ENCODE measurements at regions not wholly inside any gene's neighbourhood (a gene's known extent, or its start where the extent isn't known, plus 50 kb on each side); places are given as distances from the start of the nearest gene placed in this dataset.

DNA sequence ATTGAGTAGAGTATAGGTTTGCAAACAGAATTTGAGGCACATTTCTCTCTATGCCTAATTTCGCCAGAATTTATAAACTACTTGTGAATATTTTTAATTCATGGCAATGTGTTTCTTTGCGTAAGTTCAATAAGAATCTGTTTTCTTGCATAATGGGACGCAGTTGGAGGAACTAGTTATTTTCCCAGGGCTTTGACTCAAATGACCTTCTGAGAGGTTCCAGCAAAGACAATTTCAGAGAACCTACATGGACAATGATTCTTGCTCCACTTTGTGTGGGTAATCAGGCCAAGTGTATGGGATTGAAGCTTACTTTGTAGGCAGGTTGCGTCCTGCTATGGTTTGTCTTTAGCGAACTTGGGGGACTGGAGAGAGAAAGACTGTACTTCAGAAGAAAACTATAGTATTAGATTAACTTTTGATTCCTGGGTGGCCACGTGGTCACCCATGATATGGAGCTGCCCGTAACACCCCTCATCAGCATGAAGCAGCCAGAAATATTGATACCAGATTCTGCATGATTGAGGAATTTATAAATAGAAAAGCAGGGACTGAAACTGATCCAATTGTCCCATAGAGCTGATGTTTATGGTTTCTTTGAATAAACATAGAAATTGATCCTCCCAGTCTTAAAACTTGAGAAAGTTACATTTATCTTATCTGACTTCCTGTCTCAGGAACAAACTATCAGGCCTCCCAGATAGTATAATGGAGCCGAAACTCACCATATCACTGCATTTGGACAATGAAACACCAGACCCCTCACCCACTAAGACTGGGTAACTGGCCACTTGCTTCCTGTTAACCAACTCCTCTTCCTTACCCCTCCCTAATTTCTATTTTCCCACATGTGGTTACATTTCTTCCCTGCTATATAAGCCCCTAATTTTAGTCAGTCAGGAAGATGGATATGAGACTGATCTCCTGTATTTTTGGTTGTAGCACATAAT lies 815.3 kb upstream of the HS6ST1 start:
- H3K4me1 ChIP-seq (ENCODE audit: control insufficient read depth, insufficient read depth, low read length): no peaks in the 10 kb centered on the region
- H3K9ac ChIP-seq (ENCODE audit: low read depth, low read length): no peak overlapping the region
- H3K27me3 ChIP-seq (ENCODE audit: control insufficient read depth, insufficient read depth, low read length): no peaks in the 10 kb centered on the region
- no peak overlapping the region for H3K4me3 ChIP-seq (ENCODE audit: low read depth, low read length)
- no peak overlapping the region for H3K27ac ChIP-seq (ENCODE audit: low read depth, low read length)
- no peaks in the 10 kb centered on the region for H3K36me3 ChIP-seq (ENCODE audit: control insufficient read depth, insufficient read depth, low read length)
- no peaks in the 10 kb centered on the region for H3K9me3 ChIP-seq (ENCODE audit: control insufficient read depth, insufficient read depth, low read length)

DNA sequence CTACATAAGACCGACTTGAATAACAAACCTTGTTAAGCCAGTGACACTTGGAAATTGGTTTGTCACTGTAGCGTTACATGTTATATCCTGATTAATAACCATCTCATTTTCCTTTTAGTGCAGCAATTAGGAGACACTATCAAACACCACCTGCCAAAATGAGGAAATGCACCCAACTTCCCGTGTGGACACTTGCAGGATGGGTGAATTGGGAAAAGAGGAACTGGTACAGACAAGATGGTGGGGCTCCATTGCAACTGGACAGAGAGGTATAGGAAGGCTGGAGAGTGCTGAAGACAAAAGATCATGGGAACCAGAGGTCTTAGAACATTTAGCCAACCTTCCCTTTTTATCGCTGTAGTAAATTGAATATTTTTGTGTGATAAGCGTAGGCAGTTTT lies 816.3 kb upstream of the HS6ST1 start:
- H3K9me3 ChIP-seq (ENCODE audit: control insufficient read depth, insufficient read depth, low read length): no peaks in the 10 kb centered on the region
- H3K9ac ChIP-seq (ENCODE audit: low read depth, low read length): no peak overlapping the region

DNA sequence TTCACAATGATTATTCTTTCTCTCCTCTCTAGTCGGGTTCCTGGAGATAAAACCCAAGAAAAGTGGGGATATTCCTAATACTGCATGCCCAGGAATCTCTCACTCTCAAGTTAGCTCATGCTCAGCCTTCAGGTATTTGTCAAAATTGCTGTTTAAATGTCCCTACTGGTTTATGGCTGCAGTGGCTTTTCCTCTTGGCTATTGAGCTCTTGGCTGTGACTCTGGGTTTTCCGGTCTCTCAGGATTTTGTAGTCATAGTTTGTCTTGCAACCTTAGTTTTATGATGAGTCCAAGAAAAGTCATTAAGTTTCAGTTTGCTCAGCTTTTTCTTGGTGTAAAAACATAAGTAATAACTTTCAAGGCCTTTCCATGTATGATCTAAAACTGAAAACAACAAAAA lies 820.7 kb upstream of the HS6ST1 start:
- no peaks in the 10 kb centered on the region; the same call in 1 of the 2 replicates for H3K9me3 ChIP-seq (ENCODE audit: control insufficient read depth, insufficient read depth, low read length)
- H3K27ac ChIP-seq (ENCODE audit: low read depth, low read length): no peak overlapping the region
- H3K36me3 ChIP-seq (ENCODE audit: control insufficient read depth, insufficient read depth, low read length): no peaks in the 10 kb centered on the region
- no peak overlapping the region for H3K4me3 ChIP-seq (ENCODE audit: low read depth, low read length)
- H3K9ac ChIP-seq (ENCODE audit: low read depth, low read length): no peak overlapping the region
- H3K4me1 ChIP-seq (ENCODE audit: control insufficient read depth, insufficient read depth, low read length): no peaks in the 10 kb centered on the region
- no peaks in the 10 kb centered on the region for H3K27me3 ChIP-seq (ENCODE audit: control insufficient read depth, insufficient read depth, low read length)

More for the DNA sequence above, 816.3 kb upstream of the HS6ST1 start:
- Histone ChIP-seq H3K27me3 (ENCODE audit: control insufficient read depth, insufficient read depth, low read length) (no peaks in the 10 kb centered on the region), H3K36me3 (ENCODE audit: control insufficient read depth, insufficient read depth, low read length) (no peaks in the 10 kb centered on the region), H3K4me1 (ENCODE audit: control insufficient read depth, insufficient read depth, low read length) (no peaks in the 10 kb centered on the region), H3K4me3 (ENCODE audit: low read depth, low read length) (no peak overlapping the region), H3K27ac (ENCODE audit: low read depth, low read length) (no peak overlapping the region)

DNA sequence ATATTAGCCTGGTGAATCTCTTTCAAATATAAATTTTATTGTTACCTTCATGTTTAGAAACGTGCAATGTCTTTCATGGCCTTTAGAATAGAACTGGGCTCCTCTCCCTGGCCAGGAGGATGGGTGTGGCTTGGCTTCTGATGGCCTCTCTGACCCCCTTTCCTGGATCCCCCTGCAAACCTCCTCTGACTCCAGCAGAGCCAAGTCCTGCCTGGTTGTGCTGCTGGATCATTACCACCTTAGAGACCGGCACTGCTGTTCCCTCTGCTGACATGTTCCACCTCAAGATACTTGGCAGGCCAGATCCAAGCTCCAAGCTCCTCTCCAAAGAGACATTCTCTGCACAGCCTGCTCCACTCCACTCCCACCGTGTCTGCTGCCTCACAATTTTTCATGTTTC lies 823.8 kb upstream of the HS6ST1 start:
- no peak overlapping the region for H3K27ac ChIP-seq (ENCODE audit: low read depth, low read length)
- no peak overlapping the region for H3K4me3 ChIP-seq (ENCODE audit: low read depth, low read length)
- H3K9me3 ChIP-seq (ENCODE audit: control insufficient read depth, insufficient read depth, low read length): no peaks in the 10 kb centered on the region; the same call in 1 of the 2 replicates
- no peak overlapping the region for H3K9ac ChIP-seq (ENCODE audit: low read depth, low read length)
- no peaks in the 10 kb centered on the region for H3K4me1 ChIP-seq (ENCODE audit: control insufficient read depth, insufficient read depth, low read length)
- no peaks in the 10 kb centered on the region for H3K27me3 ChIP-seq (ENCODE audit: control insufficient read depth, insufficient read depth, low read length)
- H3K36me3 ChIP-seq (ENCODE audit: control insufficient read depth, insufficient read depth, low read length): no peaks in the 10 kb centered on the region

DNA sequence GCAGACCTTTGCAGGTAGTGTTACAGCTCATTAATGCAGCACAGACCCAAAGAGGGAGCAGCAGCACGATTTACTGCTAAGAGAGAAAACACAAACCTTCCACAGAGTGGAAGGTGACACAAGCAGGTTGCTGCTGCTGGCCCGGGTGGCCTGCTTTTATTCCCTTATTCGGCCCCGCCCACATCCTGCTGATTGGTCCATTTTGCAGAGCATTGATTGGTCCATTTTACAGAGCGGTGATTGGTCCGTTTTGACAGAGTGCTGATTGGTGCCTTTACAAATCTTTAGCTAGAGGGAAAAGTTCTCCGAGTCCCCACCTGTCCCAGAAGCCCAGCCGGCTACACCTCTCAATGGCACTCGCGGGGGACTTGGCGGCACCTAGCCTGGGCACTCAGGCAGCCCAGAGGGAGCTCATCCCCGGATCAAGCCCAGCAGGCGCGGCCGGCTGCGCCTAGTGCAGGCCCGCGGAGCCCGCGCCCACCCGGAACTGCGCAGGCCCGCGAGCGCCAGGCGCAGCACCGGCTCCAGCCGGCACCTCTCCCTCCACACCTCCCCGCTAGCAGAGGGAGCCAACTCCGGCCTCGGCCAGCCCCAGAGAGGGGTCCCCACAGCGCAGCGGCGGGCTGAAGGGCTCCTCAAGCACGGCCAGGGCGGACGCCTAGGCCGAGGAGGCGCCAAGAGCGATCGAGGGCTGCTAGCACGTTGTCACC lies 825.6 kb upstream of the HS6ST1 start:
- Histone ChIP-seq H3K4me1 (ENCODE audit: control insufficient read depth, insufficient read depth, low read length) (no peaks in the 10 kb centered on the region), H3K36me3 (ENCODE audit: control insufficient read depth, insufficient read depth, low read length) (no peaks in the 10 kb centered on the region), H3K27ac (ENCODE audit: low read depth, low read length) (no peak overlapping the region), H3K4me3 (ENCODE audit: low read depth, low read length) (no peak overlapping the region), H3K9me3 (ENCODE audit: control insufficient read depth, insufficient read depth, low read length) (peaks cover 3% of the 10 kb centered on the region; the same call in 1 of the 2 replicates), H3K27me3 (ENCODE audit: control insufficient read depth, insufficient read depth, low read length) (no peaks in the 10 kb centered on the region), H3K9ac (ENCODE audit: low read depth, low read length) (no peak overlapping the region)

DNA sequence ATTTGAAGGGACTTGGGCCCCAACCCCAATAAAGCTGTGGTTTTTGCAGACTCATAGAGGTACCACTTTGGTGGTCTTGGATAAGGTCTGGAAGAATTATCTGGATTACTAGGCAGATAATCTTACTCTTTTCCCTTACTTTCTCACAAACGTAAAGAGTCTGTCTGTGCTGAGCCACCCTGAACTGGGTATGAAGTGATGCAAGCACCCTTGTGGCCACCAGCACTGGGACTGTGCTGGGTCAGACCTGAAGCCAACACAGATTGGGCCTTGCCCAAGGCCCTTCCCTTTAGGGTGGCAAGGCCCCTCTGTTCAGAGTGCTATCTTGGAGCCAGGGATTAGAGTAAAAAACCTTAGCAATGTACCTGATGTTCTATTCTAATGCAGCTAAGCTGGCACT lies 827.0 kb upstream of the RAB6C start:
- Histone ChIP-seq H3K27ac (ENCODE audit: low read depth, low read length) (no peak overlapping the region), H3K27me3 (ENCODE audit: control insufficient read depth, insufficient read depth, low read length) (no peaks in the 10 kb centered on the region), H3K4me3 (ENCODE audit: low read depth, low read length) (no peak overlapping the region), H3K4me1 (ENCODE audit: control insufficient read depth, insufficient read depth, low read length) (no peaks in the 10 kb centered on the region), H3K9me3 (ENCODE audit: control insufficient read depth, insufficient read depth, low read length) (0 out of 2 replicates have a peak, but pooled peaks cover 8% of the 10 kb centered on the region), H3K36me3 (ENCODE audit: control insufficient read depth, insufficient read depth, low read length) (no peaks in the 10 kb centered on the region), H3K9ac (ENCODE audit: low read depth, low read length) (no peak overlapping the region)

DNA sequence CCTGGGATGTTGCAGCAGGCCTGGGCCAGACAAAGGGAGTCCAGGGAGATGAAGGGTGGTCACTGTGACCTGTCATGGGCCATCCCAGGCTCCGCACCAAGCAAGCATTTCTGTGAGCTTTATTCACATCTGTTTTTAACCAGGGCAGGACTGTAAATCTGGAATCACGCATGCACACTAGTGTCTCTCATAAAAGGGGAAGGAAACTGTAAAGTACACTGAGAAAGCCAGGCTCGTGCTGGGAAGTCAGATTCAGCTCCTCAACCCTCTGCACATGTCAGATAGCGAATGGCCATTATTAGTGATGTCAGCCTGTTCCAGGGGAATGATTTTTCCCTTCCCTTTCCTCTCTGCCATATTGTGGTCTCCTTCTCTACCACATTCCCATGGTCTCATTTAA lies 818.6 kb upstream of the RAB6C start:
- Histone ChIP-seq H3K4me3 (ENCODE audit: low read depth, low read length) (no peak overlapping the region), H3K4me1 (ENCODE audit: control insufficient read depth, insufficient read depth, low read length) (no peaks in the 10 kb centered on the region), H3K27me3 (ENCODE audit: control insufficient read depth, insufficient read depth, low read length) (no peaks in the 10 kb centered on the region), H3K36me3 (ENCODE audit: control insufficient read depth, insufficient read depth, low read length) (no peaks in the 10 kb centered on the region), H3K9me3 (ENCODE audit: control insufficient read depth, insufficient read depth, low read length) (no peaks in the 10 kb centered on the region), H3K27ac (ENCODE audit: low read depth, low read length) (no peak overlapping the region), H3K9ac (ENCODE audit: low read depth, low read length) (no peak overlapping the region)

DNA sequence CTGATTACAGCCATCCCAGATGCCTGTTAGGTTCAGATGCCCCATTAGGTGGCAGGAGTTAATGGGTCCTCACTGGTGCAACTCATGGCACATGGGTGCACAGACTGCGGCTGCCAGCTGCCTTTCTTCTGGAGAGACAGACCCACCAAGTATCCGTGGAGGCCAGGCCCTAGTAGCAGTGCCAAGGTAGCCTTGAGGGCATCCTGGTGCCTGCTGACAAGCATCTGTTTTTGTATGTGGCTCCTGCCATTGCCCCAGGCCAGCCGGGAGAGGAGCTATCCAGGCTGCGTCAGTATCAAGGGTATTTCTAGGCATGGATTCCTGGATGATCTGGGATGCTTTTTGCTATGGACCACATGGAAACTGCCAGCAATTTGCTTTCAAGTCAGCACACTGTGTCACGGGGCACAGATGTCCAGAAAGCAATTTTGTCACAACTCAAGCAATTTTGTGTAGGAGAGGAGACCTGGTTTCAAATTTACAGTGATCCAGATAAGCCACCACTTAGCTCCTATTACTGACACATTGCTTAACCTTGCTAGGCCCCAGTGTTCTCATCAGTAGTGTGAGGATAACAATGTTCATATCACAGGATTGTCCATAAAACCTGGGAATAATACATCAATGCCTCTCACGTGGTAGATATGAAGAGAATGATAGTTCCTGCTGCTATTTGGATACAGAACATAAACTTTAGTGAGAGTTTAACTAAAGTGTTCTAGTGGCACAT lies 815.1 kb upstream of the RAB6C start:
- Histone ChIP-seq H3K9ac (ENCODE audit: low read depth, low read length) (no peak overlapping the region), H3K27me3 (ENCODE audit: control insufficient read depth, insufficient read depth, low read length) (no peaks in the 10 kb centered on the region), H3K4me1 (ENCODE audit: control insufficient read depth, insufficient read depth, low read length) (no peaks in the 10 kb centered on the region), H3K9me3 (ENCODE audit: control insufficient read depth, insufficient read depth, low read length) (no peaks in the 10 kb centered on the region), H3K4me3 (ENCODE audit: low read depth, low read length) (no peak overlapping the region), H3K36me3 (ENCODE audit: control insufficient read depth, insufficient read depth, low read length) (no peaks in the 10 kb centered on the region), H3K27ac (ENCODE audit: low read depth, low read length) (no peak overlapping the region)

DNA sequence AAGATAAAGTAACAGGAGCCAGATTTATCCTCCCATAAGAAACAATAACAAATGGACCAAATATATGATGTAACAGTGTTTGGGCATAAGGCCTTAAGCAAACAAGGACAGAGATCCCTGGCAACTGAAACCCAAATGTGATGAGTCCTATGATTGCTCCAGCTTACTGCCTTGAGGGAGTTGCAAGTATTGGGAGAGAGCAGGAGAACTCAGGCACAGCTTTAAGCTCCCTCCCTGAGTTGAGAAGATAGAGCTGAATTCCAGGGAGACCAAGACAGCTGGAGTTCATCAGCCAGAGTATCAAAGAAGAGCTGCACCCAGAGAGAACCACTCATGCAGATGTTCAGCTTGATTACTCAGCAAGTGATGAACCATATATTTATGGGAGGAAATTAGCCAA lies 814.5 kb upstream of the RAB6C start:
- Histone ChIP-seq H3K9me3 (ENCODE audit: control insufficient read depth, insufficient read depth, low read length) (no peaks in the 10 kb centered on the region), H3K27me3 (ENCODE audit: control insufficient read depth, insufficient read depth, low read length) (no peaks in the 10 kb centered on the region), H3K4me3 (ENCODE audit: low read depth, low read length) (no peak overlapping the region), H3K4me1 (ENCODE audit: control insufficient read depth, insufficient read depth, low read length) (no peaks in the 10 kb centered on the region), H3K36me3 (ENCODE audit: control insufficient read depth, insufficient read depth, low read length) (no peaks in the 10 kb centered on the region), H3K27ac (ENCODE audit: low read depth, low read length) (no peak overlapping the region), H3K9ac (ENCODE audit: low read depth, low read length) (no peak overlapping the region)

DNA sequence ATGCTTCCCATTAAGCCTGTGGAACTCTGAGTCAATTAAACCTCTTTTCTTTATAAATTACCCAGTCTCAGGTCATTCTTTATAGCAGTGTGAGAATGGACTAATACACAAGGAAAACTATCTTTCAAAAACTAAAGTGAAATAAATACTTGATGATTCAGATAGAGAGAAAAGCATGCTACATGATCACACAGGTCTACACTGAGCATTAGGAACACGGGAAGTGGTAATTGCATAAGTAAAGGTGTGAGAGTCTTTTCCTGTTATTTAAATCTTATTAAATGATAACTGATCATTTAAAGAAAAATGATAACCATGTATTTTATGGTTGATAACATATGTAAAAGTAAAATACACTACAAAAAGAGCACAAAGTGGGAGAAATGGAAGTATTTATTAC lies 812.0 kb upstream of the RAB6C start:
- Histone ChIP-seq H3K9ac (ENCODE audit: low read depth, low read length) (no peak overlapping the region), H3K4me3 (ENCODE audit: low read depth, low read length) (no peak overlapping the region)

More for the DNA sequence above, 812.0 kb upstream of the RAB6C start:
- no peaks in the 10 kb centered on the region for H3K9me3 ChIP-seq (ENCODE audit: control insufficient read depth, insufficient read depth, low read length)
- H3K4me1 ChIP-seq (ENCODE audit: control insufficient read depth, insufficient read depth, low read length): no peaks in the 10 kb centered on the region
- H3K27me3 ChIP-seq (ENCODE audit: control insufficient read depth, insufficient read depth, low read length): no peaks in the 10 kb centered on the region
- H3K27ac ChIP-seq (ENCODE audit: low read depth, low read length): no peak overlapping the region
- H3K36me3 ChIP-seq (ENCODE audit: control insufficient read depth, insufficient read depth, low read length): no peaks in the 10 kb centered on the region
